LNCaP clone FGC (cell line): ENCODE measurements at regions not wholly inside any gene's neighbourhood (a gene's known extent, or its start where the extent isn't known, plus 50 kb on each side); places are given as distances from the start of the nearest gene placed in this dataset.

Experiments
- DNase-seq: peaks from one replicate; pipeline ENCODE4 v3.0.0-alpha.2; 2011; ENCODE audit warnings: low read depth
- H3K4me3 ChIP-seq: 2 replicates; pipeline ENCODE4 v1.5.1; 2011; ENCODE audit warnings: mild to moderate bottlenecking, low read depth, low read length, control low read depth
- CTCF ChIP-seq: IDR thresholded peaks from 2 replicates; pipeline ENCODE4 v1.5.1; 2012; ENCODE audit warnings: mild to moderate bottlenecking; ENCODE audit not compliant: control insufficient read depth, insufficient read depth; ENCODE audit errors: extremely low read depth

DNA sequence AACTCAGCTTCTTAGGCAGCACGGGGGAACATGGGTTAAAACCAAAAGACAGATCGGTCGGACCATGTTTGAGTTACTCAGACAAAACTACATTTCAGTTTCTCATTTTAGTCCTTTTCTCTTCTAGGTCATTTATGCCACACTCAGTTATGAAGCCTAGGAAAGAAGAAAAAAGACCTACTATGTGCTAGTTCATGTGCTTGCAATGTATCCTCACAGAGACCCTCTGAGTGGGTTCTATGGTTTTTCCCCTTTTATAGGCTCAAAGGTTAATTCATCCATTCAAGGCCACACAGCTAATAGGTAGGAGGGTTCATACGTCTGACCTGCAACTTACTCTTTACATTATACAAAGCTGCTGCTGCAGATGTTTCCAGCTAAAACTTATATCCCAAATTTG, 104.7 kb upstream of the ZNF438 start:
- TF ChIP-seq CTCF: no peak
- H3K4me3 ChIP-seq: no peak overlapping the region
- DNase-seq: no peak

- H3K4me3 ChIP-seq: no peak overlapping the region
- TF ChIP-seq CTCF: no peak
- no peak for DNase-seq
Observed at GRCh38 chr10:31136930-31137885, 105.5 kb upstream of the ZNF438 start.

GRCh38 chr10:31138026-31138553, 106.4 kb upstream of the ZNF438 start:
- no peak for TF ChIP-seq CTCF
- no peak overlapping the region for H3K4me3 ChIP-seq
- no peak for DNase-seq

GRCh38 chr10:31139497-31139896, 107.8 kb upstream of the ZNF438 start:
- no peak overlapping the region for H3K4me3 ChIP-seq
- TF ChIP-seq CTCF: no peak
- DNase-seq: no peak

DNA sequence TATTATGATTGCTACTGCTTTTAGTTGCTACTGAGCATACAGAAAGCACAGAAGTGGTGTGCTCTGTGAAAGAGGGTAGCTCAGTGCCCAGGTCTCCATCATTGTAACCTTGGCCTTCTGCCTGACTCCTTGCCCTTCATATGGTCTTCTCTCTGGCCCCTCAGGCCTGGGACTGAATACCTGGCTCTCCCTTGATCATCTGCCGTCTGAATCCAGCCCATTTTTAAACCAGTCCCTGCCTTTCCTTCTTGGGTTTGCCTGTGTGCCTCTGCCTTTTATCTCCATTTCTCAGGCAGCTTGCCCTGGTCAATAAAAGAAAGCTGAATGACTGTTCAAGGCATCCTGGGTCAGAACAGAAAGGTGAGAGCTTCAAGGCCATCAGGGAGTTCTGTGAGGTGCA, 109.1 kb upstream of the ZNF438 start:
- H3K4me3 ChIP-seq: no peak overlapping the region
- no peak for TF ChIP-seq CTCF
- no peak for DNase-seq

DNA sequence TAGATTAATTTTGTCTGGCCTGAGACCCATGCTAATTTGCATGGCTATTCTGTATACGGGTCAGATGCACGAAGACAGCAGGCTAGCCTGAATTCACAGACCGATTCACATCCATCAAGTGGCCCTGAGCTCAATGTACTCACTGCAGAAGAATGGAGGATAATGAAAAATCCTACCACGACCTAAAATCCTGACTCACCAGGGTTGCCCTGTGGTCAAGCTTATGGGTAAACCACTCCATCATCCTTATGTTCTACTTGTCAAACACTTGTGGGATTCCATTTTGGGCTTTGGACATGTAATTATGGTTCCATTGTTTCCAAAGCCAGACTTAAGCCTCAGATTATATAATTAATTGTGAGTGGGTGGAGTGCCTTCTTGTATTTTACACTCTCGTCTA, 110.4 kb upstream of the ZNF438 start:
- DNase-seq: no peak
- H3K4me3 ChIP-seq: no peak overlapping the region
- TF ChIP-seq CTCF: no peak

DNA sequence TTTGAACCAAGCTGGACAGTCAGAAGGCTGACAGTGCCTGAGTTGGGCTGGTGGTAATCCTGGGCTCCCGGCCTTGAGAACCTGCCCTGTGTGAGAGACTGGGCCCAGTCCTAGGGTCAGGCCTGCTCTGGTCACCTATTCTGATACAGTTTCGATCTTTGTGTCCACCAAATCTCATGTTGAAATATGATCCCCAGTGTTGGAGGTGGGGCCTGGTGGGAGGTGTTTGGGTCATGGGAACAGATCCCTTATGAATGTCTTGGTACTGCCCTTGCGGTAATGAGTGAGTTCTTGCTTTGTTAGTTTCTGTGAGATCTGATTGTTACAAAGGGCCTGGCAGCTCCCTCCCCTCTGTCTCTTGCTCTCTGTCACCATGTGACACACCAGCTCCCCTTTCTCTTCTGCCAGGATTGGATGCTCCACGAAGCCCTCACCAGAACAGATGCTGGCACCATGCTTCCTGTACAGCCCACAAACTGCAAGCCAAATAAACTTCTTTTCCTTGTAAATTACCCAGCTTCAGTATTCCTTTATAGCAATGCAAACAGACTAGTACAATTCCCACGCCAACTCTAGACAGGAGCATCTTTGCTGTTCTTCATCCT, 111.8 kb upstream of the ZNF438 start:
- TF ChIP-seq CTCF: no peak
- DNase-seq: peak; percentile 89
- no peak overlapping the region for H3K4me3 ChIP-seq
